UCSD-AML1 (cell line): ENCODE measurements at regions not wholly inside any gene's neighbourhood (a gene's known extent, or its start where the extent isn't known, plus 50 kb on each side); places are given as distances from the start of the nearest gene placed in this dataset.

Experiments
- DNase-seq: peaks from one replicate; lab custom pipeline; 2025; ENCODE audit not compliant: unreplicated experiment; lab: John Stamatoyannopoulos, UW

GRCh38 chr6:126285871-126286365 is 54.0 kb upstream of the CENPW start:
- no peak for DNase-seq
